Psoas muscle (tissue), 7 donors: ENCODE measurements at regions not wholly inside any gene's neighbourhood (a gene's known extent, or its start where the extent isn't known, plus 50 kb on each side); places are given as distances from the start of the nearest gene placed in this dataset.
A peak's percentile ranks its signal among the peaks of the same experiment; 100 is the strongest.

Experiments
- ATAC-seq, 4 donors: fragments of 200-7000 bp; cut with Tn5 transposase; one replicate each; pipeline ENCODE4 v1.9.1; 2020; ENCODE audit warnings: moderate library complexity in 3 of 4, mild to moderate bottlenecking in 2 of 4
- DNase-seq, 2 donors: peaks; one replicate each; pipeline ENCODE4 v3.0.0-alpha.2; 2020
- H3K27ac ChIP-seq: fragments of 200-600 bp; one replicate; pipeline ENCODE4 v1.8.0; 2022
- H3K27me3 ChIP-seq, 3 donors: fragments of 200-600 bp in 1 of 3; one replicate each; pipeline versions ENCODE4 v1.6.1 to v1.8.0; 2013 to 2022; ENCODE audit warnings: low read length in 2 of 3, mild to moderate bottlenecking in 2 of 3, moderate library complexity in 1 of 3; ENCODE audit not compliant: insufficient read depth in 3 of 3
- H3K36me3 ChIP-seq, 2 donors: fragments of 200-600 bp in 1 of 2; one replicate each; pipeline versions ENCODE4 v1.6.1 to v1.8.0; 2013 to 2022; ENCODE audit warnings: low read depth in 1 of 2, mild to moderate bottlenecking in 1 of 2, moderate library complexity in 1 of 2; ENCODE audit not compliant: insufficient read depth in 1 of 2
- H3K4me1 ChIP-seq: fragments of 200-600 bp; one replicate; pipeline ENCODE4 v1.8.0; 2022
- H3K4me3 ChIP-seq: fragments of 200-600 bp; one replicate; pipeline ENCODE4 v1.8.0; 2022; ENCODE audit warnings: mild to moderate bottlenecking
- H3K9me3 ChIP-seq: fragments of 200-600 bp; one replicate; pipeline ENCODE4 v1.8.0; 2022
- WGBS, 3 donors: extraction: QIAGEN DNeasy Blood & Tissue Kit; methylation state at CpG; one replicate each; pipeline versions ENCODE4 v1.1.6 to v1.1.7; 2013; 5-methylcytosine and 5-hydroxymethylcytosine counted together
- intact Hi-C, 2 donors: fragments of 100-400 bp; cut with DNase I; formaldehyde crosslinking; loops; one replicate each; pipeline versions ENCODE4 v1.11.0 to v1.14.2; 2022
- TF ChIP-seq, protein P1 (sequence below): fragments of 200-600 bp; IDR thresholded peaks from one replicate; pipeline ENCODE4 v1.8.0; 2022; ENCODE audit warnings: antibody characterized with exemption
- donor health status: healthy with polysubstance abuse.
- donor health status: DM: no; HTN: no; CAD: no; lungs with moderate emphysema.
- donor health status: Bipolar disorder and iron deficiency.
- donor health status: healthy.
- donor health status: DM: yes; HTN: yes; CAD: no.
- donor health status: DM: no; HTN: no; CAD: no.
- donor health status: DM: yes; HTN: yes; CAD: no.

DNA sequence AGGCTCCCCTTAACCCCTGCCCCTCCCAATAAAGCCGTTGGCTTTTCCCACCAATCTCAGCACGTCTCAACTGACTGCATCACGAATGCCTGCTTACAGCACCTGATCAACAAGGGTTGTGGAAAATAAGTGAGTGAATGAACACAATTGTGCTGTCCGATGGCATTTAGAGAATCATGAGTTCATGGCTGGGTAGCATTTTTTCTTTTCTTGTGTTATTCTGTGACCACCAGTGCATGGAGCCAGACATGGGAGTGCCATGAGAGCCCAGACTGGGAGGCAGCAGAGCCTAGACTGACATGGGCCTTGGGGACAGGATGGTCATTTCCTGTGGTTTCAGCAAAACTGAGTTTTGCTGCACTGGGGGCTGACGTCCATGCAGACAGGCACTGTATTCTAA, 254.1 kb upstream of the IGFBP3 start:
- H3K27me3 ChIP-seq, result no peaks in the 10 kb centered on the region
- no peaks in the 10 kb centered on the region for H3K36me3 ChIP-seq
- WGBS, 3 donors, result 63 to 79% (median 69%) methylated on average over 5 of the region's 5 CpGs
- TF ChIP-seq, protein P1, sequence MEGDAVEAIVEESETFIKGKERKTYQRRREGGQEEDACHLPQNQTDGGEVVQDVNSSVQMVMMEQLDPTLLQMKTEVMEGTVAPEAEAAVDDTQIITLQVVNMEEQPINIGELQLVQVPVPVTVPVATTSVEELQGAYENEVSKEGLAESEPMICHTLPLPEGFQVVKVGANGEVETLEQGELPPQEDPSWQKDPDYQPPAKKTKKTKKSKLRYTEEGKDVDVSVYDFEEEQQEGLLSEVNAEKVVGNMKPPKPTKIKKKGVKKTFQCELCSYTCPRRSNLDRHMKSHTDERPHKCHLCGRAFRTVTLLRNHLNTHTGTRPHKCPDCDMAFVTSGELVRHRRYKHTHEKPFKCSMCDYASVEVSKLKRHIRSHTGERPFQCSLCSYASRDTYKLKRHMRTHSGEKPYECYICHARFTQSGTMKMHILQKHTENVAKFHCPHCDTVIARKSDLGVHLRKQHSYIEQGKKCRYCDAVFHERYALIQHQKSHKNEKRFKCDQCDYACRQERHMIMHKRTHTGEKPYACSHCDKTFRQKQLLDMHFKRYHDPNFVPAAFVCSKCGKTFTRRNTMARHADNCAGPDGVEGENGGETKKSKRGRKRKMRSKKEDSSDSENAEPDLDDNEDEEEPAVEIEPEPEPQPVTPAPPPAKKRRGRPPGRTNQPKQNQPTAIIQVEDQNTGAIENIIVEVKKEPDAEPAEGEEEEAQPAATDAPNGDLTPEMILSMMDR, result no peak
- intact Hi-C loops, result no loop called here
- H3K4me1 ChIP-seq, result no peaks in the 10 kb centered on the region
- no peaks in the 10 kb centered on the region for H3K9me3 ChIP-seq
- DNase-seq, result no peak
- H3K4me3 ChIP-seq, result no peak overlapping the region
- H3K27ac ChIP-seq, result no peak overlapping the region
- no peak for ATAC-seq

DNA sequence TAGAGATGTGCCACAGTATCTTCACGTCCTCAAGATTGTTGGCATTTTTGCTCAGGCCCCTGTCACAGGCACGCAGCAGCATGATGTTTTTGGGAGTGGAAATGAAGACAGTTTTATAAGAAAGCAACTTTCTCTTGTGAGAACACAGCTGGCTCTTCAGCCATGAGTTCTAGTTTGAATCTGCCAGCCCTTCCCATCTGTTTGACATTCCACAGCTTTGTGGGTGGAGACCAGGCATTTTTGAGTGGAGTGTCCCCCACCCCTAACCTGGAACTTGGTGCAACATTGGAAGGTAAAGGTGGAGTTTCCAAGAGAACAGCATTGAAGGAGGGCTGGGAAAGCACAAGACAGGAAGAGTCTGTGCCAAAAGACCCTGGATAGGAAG, 253.1 kb upstream of the IGFBP3 start:
- Histone ChIP-seq H3K27me3 (no peaks in the 10 kb centered on the region), H3K4me1 (no peaks in the 10 kb centered on the region), H3K27ac (no peak overlapping the region), H3K4me3 (no peak overlapping the region), H3K9me3 (no peaks in the 10 kb centered on the region), H3K36me3 (no peaks in the 10 kb centered on the region)
- TF ChIP-seq, protein P1, result no peak
- intact Hi-C loops, result no loop called here
- no peak for ATAC-seq
- DNase-seq, result no peak
- WGBS, 3 donors, result 39 to 44% (median 42%) methylated on average over 2 of the region's 2 CpGs

DNA sequence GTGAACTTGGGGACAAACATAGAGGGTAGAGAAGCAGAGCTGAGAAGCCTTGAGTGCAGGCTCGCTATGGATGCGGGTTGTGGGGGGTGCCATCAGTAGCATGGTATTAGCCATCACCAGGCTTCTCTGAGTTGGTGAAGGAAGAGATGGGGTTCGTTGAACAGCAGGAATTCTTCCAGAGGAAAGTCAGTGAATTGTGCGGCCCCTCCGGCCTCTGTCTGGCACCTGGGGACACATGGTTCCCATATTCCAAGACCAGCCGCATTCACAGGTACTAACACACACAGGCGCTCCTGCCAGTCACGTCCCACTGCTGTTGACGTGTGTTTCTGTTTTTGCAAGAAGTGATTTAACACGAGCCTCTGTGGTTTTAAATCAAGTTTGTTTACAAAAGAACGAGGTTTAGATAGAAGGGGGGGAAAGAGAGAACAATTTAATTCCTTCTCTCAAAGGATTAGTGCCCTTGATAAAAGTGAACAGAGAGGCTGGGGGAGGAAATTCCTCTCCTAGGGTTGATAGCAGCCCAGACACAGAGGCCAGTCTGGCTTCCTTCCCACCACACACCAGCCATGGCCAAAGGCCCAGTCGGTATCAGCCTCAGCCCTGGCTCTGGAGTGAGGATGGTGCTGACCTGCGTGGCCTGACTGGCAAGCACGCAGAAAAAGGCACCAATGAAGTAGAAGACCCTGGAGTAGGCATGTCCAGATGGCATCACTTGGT, 252.6 kb upstream of the IGFBP3 start:
- TF ChIP-seq, protein P1, result no peak
- Histone ChIP-seq H3K36me3 (no peaks in the 10 kb centered on the region), H3K4me3 (no peak overlapping the region), H3K9me3 (no peaks in the 10 kb centered on the region), H3K27me3 (no peaks in the 10 kb centered on the region), H3K27ac (no peak overlapping the region), H3K4me1 (no peaks in the 10 kb centered on the region)
- WGBS, 3 donors, result 44 to 51% (median 49%) methylated on average over 14 of the region's 14 CpGs
- ATAC-seq (peak in 1 of 4 donors; percentile 64), DNase-seq (no peak)
- intact Hi-C loops, result no loop called here

DNA sequence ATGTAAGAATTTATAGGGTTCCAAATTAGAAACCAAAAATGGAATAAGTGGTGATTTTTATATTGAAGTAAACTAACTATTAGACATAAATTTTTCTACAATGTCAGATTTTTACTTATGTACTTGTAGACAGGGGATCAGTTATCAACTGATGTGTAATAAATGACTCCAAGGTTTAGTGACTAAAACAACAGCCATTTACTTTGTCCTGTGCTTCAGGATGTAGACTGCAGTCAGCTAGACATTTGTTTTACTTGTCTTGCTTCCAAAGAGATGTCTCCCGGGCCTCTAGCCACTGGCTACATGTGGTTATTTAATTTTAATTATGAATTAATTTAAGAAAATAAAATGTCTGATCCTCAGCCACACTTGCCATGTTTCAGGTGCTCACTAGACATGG, 249.7 kb upstream of the IGFBP3 start:
- H3K36me3 ChIP-seq, result no peaks in the 10 kb centered on the region
- TF ChIP-seq, protein P1, result no peak
- H3K9me3 ChIP-seq, result no peaks in the 10 kb centered on the region
- H3K4me3 ChIP-seq, result no peak overlapping the region
- WGBS, 3 donors, result 52 to 56% (median 55%) methylated on average over 1 of the region's 1 CpG
- intact Hi-C loops, result no loop called here
- ATAC-seq, result no peak
- no peaks in the 10 kb centered on the region for H3K4me1 ChIP-seq
- no peak for DNase-seq
- H3K27me3 ChIP-seq, result no peaks in the 10 kb centered on the region
- H3K27ac ChIP-seq, result no peak overlapping the region

DNA sequence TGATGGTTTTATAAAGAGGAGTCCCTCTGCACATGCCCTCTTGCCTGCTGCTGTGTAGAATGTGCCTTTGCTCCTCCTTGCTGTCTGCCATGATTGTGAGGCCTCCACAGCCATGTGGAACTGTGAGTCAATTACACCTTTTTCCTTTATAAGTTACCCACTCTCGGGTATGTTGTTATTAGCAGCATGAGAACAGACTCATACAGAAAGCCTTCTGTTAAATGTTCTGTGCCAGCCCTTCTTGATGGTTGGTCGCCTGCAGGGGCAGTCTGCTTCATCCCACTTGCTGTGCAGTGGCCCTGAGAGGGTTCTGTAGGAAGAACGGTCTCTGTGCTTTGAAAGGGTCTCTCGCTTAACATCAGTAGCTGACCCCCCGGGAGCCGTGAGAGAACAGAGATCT, 248.9 kb upstream of the IGFBP3 start:
- TF ChIP-seq, protein P1, result no peak
- WGBS, 3 donors, result 86 to 90% (median 88%) methylated on average over 6 of the region's 6 CpGs
- DNase-seq, result no peak

More for the DNA sequence above, 248.9 kb upstream of the IGFBP3 start:
- intact Hi-C loops, result no loop called here
- ATAC-seq, result no peak
- H3K36me3 ChIP-seq, result no peaks in the 10 kb centered on the region
- no peak overlapping the region for H3K4me3 ChIP-seq
- H3K4me1 ChIP-seq, result no peaks in the 10 kb centered on the region
- H3K9me3 ChIP-seq, result no peaks in the 10 kb centered on the region
- no peak overlapping the region for H3K27ac ChIP-seq
- no peaks in the 10 kb centered on the region for H3K27me3 ChIP-seq
